NB4 (cell line): ENCODE measurements at regions not wholly inside any gene's neighbourhood (a gene's known extent, or its start where the extent isn't known, plus 50 kb on each side); places are given as distances from the start of the nearest gene placed in this dataset.

Experiments
- POLR2A ChIP-seq: IDR thresholded peaks from 2 replicates; pipeline ENCODE4 v1.6.1; 2011; ENCODE audit warnings: mild to moderate bottlenecking; ENCODE audit not compliant: insufficient read length; ENCODE audit errors: extremely low read depth
- TF ChIP-seq, protein P1 (sequence below): IDR thresholded peaks from one replicate; pipeline ENCODE4 v1.5.1; 2012; ENCODE audit warnings: low read depth, low read length

DNA sequence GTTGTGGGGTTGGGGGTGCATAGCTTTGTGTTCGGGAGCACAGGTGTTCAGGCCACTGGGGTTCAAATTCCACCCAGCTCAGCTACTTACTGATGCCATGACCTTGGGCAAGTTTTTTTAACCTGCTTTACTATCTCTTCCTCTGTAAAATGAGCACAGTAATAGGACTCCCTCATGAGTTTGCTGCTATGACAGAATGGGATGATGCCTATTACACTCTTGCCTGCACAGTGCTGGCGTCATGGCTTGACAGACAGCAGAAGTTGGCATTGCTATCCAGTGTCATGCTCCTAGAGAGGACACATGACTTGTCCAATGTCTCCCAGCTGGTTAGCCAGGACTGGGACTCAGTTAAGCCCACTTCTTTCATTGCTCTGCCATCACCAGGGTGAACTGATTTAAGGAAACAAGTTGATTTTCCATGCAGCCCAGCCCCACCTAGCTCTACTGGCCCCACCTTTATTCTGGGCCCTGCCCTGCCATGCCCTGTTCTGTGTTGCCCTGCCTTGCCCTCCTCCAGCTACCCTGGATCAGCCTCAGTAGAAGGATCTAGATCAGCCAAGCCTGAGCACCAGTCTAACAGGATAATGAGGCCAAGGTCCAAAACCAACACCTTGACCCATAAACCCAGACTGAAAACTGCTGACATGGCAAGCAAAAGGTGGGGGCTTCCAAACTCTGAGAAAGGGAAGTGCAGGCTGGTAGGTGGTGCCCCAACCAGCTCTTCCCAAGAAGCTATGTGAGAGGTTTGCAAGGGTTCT is 155.8 kb upstream of the ATP11B start:
- TF ChIP-seq, protein P1, sequence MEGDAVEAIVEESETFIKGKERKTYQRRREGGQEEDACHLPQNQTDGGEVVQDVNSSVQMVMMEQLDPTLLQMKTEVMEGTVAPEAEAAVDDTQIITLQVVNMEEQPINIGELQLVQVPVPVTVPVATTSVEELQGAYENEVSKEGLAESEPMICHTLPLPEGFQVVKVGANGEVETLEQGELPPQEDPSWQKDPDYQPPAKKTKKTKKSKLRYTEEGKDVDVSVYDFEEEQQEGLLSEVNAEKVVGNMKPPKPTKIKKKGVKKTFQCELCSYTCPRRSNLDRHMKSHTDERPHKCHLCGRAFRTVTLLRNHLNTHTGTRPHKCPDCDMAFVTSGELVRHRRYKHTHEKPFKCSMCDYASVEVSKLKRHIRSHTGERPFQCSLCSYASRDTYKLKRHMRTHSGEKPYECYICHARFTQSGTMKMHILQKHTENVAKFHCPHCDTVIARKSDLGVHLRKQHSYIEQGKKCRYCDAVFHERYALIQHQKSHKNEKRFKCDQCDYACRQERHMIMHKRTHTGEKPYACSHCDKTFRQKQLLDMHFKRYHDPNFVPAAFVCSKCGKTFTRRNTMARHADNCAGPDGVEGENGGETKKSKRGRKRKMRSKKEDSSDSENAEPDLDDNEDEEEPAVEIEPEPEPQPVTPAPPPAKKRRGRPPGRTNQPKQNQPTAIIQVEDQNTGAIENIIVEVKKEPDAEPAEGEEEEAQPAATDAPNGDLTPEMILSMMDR = no peak
- no peak for TF ChIP-seq POLR2A
